Liver (tissue), 8 donors: ENCODE measurements at regions not wholly inside any gene's neighbourhood (a gene's known extent, or its start where the extent isn't known, plus 50 kb on each side); places are given as distances from the start of the nearest gene placed in this dataset.

Experiments used
- DNase-seq: peaks from one replicate; pipeline ENCODE4 v3.0.0-alpha.2; 2017; ENCODE audit warnings: low spot score
- H3K27ac ChIP-seq, 2 donors: one replicate each; pipeline ENCODE4 v1.7.0; 2013; ENCODE audit warnings: inconsistent platforms in 2 of 2, low read length in 2 of 2, control low read depth in 1 of 2, low read depth in 1 of 2, mild to moderate bottlenecking in 1 of 2
- H3K27me3 ChIP-seq, 4 donors: one replicate each; pipeline versions ENCODE4 v1.6.1 to v1.7.0; 2013; ENCODE audit warnings: low read length in 3 of 4, inconsistent platforms in 1 of 4, mild to moderate bottlenecking in 1 of 4, moderate library complexity in 1 of 4; ENCODE audit not compliant: control insufficient read depth in 4 of 4, insufficient read depth in 4 of 4
- H3K36me3 ChIP-seq, 4 donors: one replicate each; pipeline versions ENCODE4 v1.6.1 to v1.7.0; 2013; ENCODE audit warnings: low read length in 3 of 4, mild to moderate bottlenecking in 3 of 4, low read depth in 1 of 4, moderate library complexity in 1 of 4; ENCODE audit not compliant: control insufficient read depth in 4 of 4, insufficient read depth in 3 of 4
- H3K4me1 ChIP-seq, 4 donors: one replicate each; pipeline versions ENCODE4 v1.6.1 to v1.7.0; 2013; ENCODE audit warnings: low read length in 3 of 4, mild to moderate bottlenecking in 3 of 4, moderate library complexity in 1 of 4; ENCODE audit not compliant: control insufficient read depth in 4 of 4, insufficient read depth in 4 of 4
- H3K4me3 ChIP-seq, 3 donors: one replicate each; pipeline versions ENCODE4 v1.6.1 to v1.7.0; 2013; ENCODE audit warnings: low read length in 3 of 3, control low read depth in 1 of 3, low read depth in 1 of 3, mild to moderate bottlenecking in 1 of 3
- H3K9ac ChIP-seq, 2 donors: one replicate each; pipeline ENCODE4 v1.7.0; 2013; ENCODE audit warnings: low read length in 2 of 2, mild to moderate bottlenecking in 2 of 2, moderate library complexity in 2 of 2, control low read depth in 1 of 2, low read depth in 1 of 2
- H3K9me3 ChIP-seq, 4 donors: one replicate each; pipeline versions ENCODE4 v1.6.1 to v1.7.0; 2013; ENCODE audit warnings: low read length in 3 of 4; ENCODE audit not compliant: control insufficient read depth in 4 of 4
- ATF3 ChIP-seq: IDR thresholded peaks from 2 replicates; pipeline ENCODE4 v1.6.1; 2016; ENCODE audit warnings: antibody characterized with exemption
- EGR1 ChIP-seq, 2 donors: IDR thresholded peaks; 2 replicates each; pipeline ENCODE4 v1.6.1; 2016 to 2018; ENCODE audit warnings: antibody characterized with exemption in 2 of 2, low read depth in 2 of 2
- FOXA1 ChIP-seq: IDR thresholded peaks from 2 replicates; pipeline ENCODE4 v1.6.1; 2016; ENCODE audit warnings: antibody characterized with exemption
- FOXA2 ChIP-seq: IDR thresholded peaks from 2 replicates; pipeline ENCODE4 v1.6.1; 2016; ENCODE audit warnings: antibody characterized with exemption
- GABPA ChIP-seq, 2 donors: IDR thresholded peaks in 1 of 2; conservative IDR thresholded peaks in 1 of 2; 2 replicates each; pipeline ENCODE4 v1.6.1; 2016; ENCODE audit warnings: antibody characterized with exemption in 2 of 2, mild to moderate bottlenecking in 1 of 2, moderate library complexity in 1 of 2
- HNF4A ChIP-seq, 2 donors: conservative IDR thresholded peaks; 2 replicates each; pipeline ENCODE4 v1.6.1; 2016; ENCODE audit warnings: antibody characterized with exemption in 2 of 2, mild to moderate bottlenecking in 2 of 2
- HNF4G ChIP-seq: IDR thresholded peaks from 2 replicates; pipeline ENCODE4 v1.6.1; 2016; ENCODE audit warnings: antibody characterized with exemption
- JUND ChIP-seq, 2 donors: IDR thresholded peaks; 2 replicates each; pipeline ENCODE4 v1.6.1; 2016; ENCODE audit warnings: antibody characterized with exemption in 2 of 2
- MAX ChIP-seq: IDR thresholded peaks from 2 replicates; pipeline ENCODE4 v1.6.1; 2016; ENCODE audit warnings: antibody characterized with exemption
- NR2F2 ChIP-seq: IDR thresholded peaks from 2 replicates; pipeline ENCODE4 v1.6.1; 2016; ENCODE audit warnings: antibody characterized with exemption
- RAD21 ChIP-seq, 2 donors: IDR thresholded peaks; 2 replicates each; pipeline ENCODE4 v1.6.1; 2016; ENCODE audit warnings: antibody characterized with exemption in 2 of 2, mild to moderate bottlenecking in 2 of 2
- REST ChIP-seq: IDR thresholded peaks from 2 replicates; pipeline ENCODE4 v1.6.1; 2016; ENCODE audit warnings: antibody characterized with exemption, mild to moderate bottlenecking
- RXRA ChIP-seq, 2 donors: IDR thresholded peaks; 2 replicates each; pipeline ENCODE4 v1.6.1; 2017 to 2018; ENCODE audit warnings: antibody characterized with exemption in 2 of 2, mild to moderate bottlenecking in 1 of 2
- SP1 ChIP-seq: IDR thresholded peaks from 2 replicates; pipeline ENCODE4 v1.6.1; 2018; ENCODE audit warnings: antibody characterized with exemption, mild to moderate bottlenecking
- TAF1 ChIP-seq: conservative IDR thresholded peaks from 2 replicates; pipeline ENCODE4 v1.6.1; 2016; ENCODE audit warnings: antibody characterized with exemption, mild to moderate bottlenecking
- YY1 ChIP-seq: IDR thresholded peaks from 2 replicates; pipeline ENCODE4 v1.6.1; 2016; ENCODE audit warnings: antibody characterized with exemption, mild to moderate bottlenecking
- ZBTB33 ChIP-seq: IDR thresholded peaks from 2 replicates; pipeline ENCODE4 v1.6.1; 2016; ENCODE audit warnings: antibody characterized with exemption
- WGBS: extraction: QIAGEN DNeasy Blood & Tissue Kit; methylation state at CpG from one replicate; pipeline ENCODE4 v1.1.7; 2013; 5-methylcytosine and 5-hydroxymethylcytosine counted together
- TF ChIP-seq, protein P1 (sequence below): fragments of 150-350 bp; IDR thresholded peaks from 2 replicates; pipeline ENCODE4 v1.5.1; 2017; ENCODE audit warnings: improper control_type of control experiment, low read depth, low read length; ENCODE audit not compliant: missing input control
- donor health status: healthy.
- donor health status: healthy.
- donor health status: healthy.
- donor health status: healthy.
- donor health status: healthy.

DNA sequence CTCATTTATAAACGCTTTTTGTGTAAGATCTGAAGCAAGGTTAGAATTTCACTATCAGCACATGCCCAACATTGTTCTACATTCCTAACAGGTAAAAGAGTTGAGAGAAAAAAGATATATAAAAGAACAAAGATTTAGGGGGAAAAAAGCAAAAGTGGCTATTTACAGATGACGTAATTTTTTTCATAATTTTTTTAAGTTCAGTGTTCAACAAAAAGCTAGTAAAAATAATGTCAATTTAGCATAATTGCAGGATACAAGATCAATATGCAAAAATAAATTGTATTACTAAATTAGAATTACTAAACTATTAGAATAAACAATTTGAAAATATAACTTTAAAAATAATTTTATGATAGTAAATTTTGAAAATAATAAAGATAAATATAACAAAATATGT lies 405.0 kb downstream of the SEMA3D start (continued):
- TF ChIP-seq MAX (no peak), HNF4G (no peak), FOXA1 (no peak)

DNA sequence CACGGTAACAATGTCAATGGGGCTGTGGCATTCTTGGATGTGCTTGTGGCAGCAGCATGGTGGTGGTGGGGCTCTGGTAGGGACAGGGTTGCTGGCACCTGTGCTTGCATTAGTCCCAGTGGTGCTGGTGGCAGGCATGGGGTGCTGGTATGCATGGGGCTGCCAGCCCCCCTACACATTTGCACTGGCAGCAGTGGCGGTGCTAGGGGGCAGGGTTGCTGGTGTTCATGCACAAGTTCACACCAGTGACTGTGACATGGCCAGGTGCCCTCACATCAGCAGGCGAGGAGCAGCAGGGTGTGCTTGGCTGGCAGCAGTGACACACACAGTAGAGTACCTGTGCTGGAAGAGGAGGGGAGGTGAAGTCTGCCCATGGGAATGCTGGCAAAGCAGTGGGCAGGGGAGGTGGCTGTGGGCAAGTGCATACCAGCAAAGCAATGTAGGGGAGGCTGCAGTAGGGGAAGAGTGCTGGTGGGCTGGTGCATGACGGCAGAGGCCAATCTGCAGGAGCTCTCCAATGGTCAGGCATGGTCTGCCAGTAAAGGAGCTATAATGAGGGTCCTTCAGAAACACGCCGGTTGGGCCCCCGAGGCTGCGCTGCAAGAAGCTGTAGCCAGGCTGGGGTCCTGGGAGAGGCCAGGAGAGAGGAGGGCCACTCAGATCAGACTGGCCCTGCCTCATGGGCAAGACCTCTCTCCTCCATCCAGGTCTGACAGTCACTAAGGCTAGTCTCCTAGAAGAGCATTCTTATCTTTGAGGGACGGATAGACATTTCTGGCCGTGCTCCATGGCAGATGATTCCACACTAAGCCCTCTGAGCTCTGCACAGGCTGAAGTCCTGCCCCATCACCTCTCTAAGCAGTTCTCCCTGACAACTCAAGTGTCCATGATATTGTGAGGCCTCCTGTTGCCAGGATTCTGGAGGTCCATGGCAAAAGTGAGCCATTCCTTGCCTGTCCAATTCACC lies 406.4 kb downstream of the SEMA3D start:
- no peak for DNase-seq
- Histone ChIP-seq H3K9ac (no peak overlapping the region), H3K27me3 (no peaks in the 10 kb centered on the region), H3K36me3 (no peaks in the 10 kb centered on the region), H3K27ac (no peak overlapping the region), H3K4me3 (no peak overlapping the region), H3K9me3 (no peaks in the 10 kb centered on the region), H3K4me1 (no peaks in the 10 kb centered on the region)
- WGBS = 85% methylated on average over 10 of the region's 10 CpGs
- no peak for TF ChIP-seq ZBTB33
- no peak for TF ChIP-seq RXRA (IDR thresholded peaks at IDR 0.05)
- TF ChIP-seq, protein P1, sequence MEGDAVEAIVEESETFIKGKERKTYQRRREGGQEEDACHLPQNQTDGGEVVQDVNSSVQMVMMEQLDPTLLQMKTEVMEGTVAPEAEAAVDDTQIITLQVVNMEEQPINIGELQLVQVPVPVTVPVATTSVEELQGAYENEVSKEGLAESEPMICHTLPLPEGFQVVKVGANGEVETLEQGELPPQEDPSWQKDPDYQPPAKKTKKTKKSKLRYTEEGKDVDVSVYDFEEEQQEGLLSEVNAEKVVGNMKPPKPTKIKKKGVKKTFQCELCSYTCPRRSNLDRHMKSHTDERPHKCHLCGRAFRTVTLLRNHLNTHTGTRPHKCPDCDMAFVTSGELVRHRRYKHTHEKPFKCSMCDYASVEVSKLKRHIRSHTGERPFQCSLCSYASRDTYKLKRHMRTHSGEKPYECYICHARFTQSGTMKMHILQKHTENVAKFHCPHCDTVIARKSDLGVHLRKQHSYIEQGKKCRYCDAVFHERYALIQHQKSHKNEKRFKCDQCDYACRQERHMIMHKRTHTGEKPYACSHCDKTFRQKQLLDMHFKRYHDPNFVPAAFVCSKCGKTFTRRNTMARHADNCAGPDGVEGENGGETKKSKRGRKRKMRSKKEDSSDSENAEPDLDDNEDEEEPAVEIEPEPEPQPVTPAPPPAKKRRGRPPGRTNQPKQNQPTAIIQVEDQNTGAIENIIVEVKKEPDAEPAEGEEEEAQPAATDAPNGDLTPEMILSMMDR = no peak
- TF ChIP-seq ATF3 = no peak
- TF ChIP-seq EGR1 (IDR thresholded peaks at IDR 0.05; ENCODE audit: low read depth in 2 of 2) = no peak
- no peak for TF ChIP-seq FOXA2
- TF ChIP-seq TAF1 = no peak
- no peak for TF ChIP-seq GABPA (IDR thresholded peaks at IDR 0.05 in 1 of 2, conservative IDR thresholded peaks at IDR 0.05 in 1 of 2)
- TF ChIP-seq RAD21 (IDR thresholded peaks at IDR 0.05) = no peak
- no peak for TF ChIP-seq YY1
- TF ChIP-seq SP1 = no peak
- no peak for TF ChIP-seq MAX
- no peak for TF ChIP-seq HNF4A (conservative IDR thresholded peaks at IDR 0.05)
- no peak for TF ChIP-seq REST
- no peak for TF ChIP-seq JUND (IDR thresholded peaks at IDR 0.05)
- TF ChIP-seq HNF4G = no peak
- TF ChIP-seq NR2F2 = no peak
- TF ChIP-seq FOXA1 = no peak
